KBM-7 (cell line): ENCODE measurements at regions not wholly inside any gene's neighbourhood (a gene's known extent, or its start where the extent isn't known, plus 50 kb on each side); places are given as distances from the start of the nearest gene placed in this dataset.
"Not testable (repeated sequence)": the region's sequence is repeated elsewhere in the genome, so short reads cannot be mapped to it uniquely, and the experiment has no call there.

Source experiments
- DNase-seq: peaks from one replicate; pipeline ENCODE4 v3.0.0-alpha.2; 2015
- in situ Hi-C: fragments of 300-500 bp; cut with MboI; formaldehyde crosslinking; loops from 2 replicates; pipeline ENCODE4 v1.14.3; 2020; ENCODE audit warnings: low sequenced_read_pairs, low pct_unique_long_range_greater_than_20kb, mixed read lengths

DNA sequence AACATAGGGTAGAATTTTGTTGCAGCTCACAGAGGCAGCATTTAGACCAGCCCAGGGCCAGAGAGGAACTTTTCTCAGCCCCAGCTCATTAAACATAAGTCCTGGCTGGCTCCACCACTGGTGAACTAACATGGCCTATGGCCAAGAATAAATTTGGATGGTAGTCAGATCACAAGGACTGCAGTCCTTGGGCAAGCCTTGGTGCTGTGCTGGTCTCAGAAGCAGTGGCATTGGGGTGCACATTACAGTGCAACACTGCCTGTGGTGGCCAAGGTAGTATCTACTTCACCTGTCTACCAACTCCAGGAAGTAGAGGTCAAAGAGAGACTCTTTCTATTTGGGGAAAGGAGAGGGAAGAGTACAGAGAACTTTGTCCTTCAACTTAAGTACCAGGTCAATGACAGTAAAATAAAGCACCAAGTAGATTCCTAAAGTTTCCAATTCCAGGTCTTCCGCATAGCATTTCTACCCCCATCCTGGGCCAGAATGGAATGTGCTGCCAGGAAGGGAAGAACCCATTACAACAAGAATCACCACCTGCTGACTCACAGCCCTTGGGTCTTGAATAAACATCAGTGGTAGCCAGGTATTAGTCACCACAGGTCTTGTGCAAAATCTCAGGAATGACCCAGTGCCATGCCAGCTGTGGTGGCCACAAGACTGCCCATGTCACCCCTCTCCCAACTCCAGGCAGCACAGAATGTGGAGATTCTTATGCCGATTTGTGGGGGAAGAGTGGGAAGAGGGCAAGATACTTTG is 155.4 kb upstream of the FSIP2 start:
- no peak for DNase-seq
- in situ Hi-C loops, result no loop called here

DNA sequence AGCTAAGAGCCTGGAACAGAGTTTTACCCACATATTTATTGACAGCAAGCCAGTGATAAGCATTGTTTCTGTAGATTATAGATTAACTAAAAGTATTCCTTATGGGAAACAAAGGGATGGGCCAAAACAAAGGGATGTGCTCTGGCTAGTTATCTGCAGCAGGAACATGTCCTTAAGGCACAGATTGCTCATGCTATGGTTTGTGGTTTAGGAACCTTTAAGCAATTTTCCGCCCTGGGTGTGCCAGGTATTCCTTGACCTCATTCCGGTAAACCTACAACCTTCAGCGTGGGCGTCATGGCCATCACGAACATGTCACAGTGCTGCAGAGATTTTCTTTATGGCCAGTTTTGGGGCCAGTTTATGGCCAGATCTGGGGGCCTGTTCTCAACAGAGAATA is 153.4 kb upstream of the FSIP2 start:
- in situ Hi-C loops, DNase-seq: not testable (repeated sequence)

DNA sequence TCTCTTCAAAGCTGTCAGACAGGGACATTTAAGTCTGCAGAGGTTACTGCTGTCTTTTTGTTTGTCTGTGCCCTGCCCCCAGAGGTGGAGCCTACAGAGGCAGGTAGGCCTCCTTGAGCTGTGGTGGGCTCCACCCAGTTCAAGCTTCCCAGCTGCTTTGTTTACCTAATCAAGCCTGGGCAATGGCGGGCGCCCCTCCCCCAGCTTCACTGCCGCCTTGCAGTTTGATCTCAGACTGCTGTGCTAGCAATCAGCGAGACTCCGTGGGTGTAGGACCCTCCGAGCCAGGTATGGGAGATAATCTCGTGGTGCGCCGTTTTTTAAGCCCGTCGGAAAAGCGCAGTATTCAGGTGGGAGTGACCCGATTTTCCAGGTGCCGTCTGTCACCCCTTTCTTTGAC is 147.3 kb upstream of the FSIP2 start:
- in situ Hi-C loops, result not testable (repeated sequence)

DNA sequence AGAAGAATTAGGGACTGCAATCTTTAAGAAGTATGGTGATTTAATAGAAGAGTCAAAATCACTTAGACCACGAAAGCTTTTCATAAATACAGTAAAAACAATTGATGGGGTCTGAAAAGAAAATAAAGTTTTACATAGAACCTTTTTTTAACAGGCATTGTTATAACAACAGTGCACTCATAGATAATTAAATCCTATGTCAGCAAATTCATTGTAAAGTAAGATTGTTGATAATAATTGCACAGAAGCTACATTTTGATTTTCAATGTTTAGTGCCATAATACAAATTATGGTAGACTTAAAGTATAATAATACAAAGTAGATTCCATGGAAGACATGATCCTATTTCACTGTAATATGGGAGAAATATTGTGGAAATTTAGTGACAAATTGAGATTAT is 130.7 kb upstream of the FSIP2 start:
- in situ Hi-C loops, result no loop called here

More for the DNA sequence above, 147.3 kb upstream of the FSIP2 start:
- DNase-seq, result not testable (repeated sequence)

DNA sequence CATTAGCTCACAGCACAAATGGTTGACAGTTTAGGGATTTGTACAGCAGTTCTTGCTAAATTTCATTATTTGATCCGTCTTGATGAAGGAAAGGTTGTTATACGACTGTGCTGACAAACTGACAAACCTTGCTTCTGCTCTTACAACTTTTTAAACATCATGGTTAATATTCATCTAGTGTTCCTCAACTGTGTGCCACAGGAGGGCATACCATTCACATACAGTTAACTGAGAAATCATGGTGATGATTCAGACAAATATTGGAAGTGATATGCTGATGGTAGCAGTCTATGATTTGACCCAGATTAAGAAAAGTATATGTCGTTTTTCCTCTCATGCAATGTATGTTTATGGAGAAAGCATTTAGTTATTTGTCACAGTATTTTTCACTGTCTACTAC is 129.8 kb upstream of the FSIP2 start:
- DNase-seq, result no peak
- in situ Hi-C loops, result no loop called here

More for the DNA sequence above, 130.7 kb upstream of the FSIP2 start:
- DNase-seq, result no peak

DNA sequence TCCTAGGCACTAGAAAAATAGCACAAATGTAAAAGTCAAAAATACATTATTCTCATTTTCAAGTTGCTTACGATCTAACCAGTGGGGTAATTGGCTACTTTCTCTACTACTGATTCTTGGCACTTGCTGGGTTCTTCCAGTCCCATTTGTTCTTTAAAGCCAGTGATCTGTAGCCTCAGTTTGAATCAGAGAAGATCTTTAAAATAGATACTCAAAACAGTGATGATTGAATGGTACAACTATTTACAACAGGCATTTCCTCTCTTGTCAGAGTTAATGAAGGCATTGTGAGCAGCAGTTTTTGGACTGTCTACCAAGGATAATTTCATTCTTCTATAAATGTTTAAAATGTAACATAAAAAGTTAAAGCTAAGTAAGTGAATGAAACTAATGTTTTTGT is 128.3 kb upstream of the FSIP2 start:
- in situ Hi-C loops, result no loop called here
- DNase-seq, result no peak

DNA sequence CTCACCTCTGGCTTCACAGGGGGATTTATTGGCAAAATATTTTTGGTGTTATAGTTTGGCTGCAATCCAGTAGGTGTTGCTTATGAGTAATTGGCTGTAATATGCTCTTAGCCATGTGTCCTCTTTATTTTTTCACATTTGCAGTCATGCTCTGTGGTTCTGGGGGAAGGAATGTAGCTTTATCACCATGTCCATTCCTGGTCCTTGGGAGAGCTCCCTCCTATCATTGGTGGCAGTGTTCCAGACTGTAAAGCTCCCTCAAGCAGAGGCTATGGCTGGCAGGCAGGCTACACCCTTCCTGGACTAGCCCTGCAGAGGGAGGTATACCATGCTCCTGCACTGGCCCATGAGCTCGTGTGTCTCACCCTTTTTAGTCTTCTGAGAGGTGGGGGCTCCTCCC is 120.0 kb upstream of the FSIP2 start:
- DNase-seq, result no peak
- in situ Hi-C loops, result no loop called here

DNA sequence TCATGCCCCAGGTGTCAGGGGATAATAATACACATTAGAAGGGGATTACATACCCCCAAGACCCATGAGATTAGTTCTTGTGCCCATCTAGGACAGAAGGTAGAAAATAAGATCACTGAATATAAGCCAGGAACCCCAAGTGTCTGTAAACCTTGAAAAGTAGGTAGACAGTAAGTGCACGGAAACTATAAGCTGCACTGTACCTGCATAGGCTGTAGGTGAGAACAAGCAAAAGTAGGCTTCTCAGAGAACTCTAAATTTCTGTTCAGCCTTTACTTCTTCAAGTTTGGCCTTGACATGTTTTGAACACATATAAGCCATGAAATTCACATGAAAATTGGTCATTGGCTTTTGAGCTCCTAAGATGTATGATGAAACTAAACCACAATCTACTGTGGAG is 113.0 kb upstream of the FSIP2 start:
- in situ Hi-C loops, result no loop called here
- no peak for DNase-seq

DNA sequence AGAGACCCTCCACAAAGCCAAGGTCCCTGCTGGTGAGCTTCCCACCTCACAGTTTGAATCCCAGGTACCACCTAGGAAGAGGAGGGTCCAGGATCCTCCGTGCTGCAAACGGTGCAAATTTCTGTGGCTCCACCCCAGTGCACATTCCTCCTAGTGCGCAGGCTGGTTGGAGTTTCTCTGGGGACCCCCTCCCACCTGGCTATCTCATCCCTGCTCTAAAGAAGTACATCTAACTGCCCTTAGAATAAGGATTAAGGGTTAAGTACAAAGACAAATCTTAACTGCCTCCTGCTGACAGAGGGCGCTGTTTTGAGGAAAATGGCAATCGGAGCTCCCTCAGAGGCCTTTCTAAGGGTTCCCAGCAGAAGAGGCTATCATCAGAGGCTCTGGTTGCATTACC is 109.6 kb upstream of the FSIP2 start:
- in situ Hi-C loops, result no loop called here
- peak; percentile 14 for DNase-seq

DNA sequence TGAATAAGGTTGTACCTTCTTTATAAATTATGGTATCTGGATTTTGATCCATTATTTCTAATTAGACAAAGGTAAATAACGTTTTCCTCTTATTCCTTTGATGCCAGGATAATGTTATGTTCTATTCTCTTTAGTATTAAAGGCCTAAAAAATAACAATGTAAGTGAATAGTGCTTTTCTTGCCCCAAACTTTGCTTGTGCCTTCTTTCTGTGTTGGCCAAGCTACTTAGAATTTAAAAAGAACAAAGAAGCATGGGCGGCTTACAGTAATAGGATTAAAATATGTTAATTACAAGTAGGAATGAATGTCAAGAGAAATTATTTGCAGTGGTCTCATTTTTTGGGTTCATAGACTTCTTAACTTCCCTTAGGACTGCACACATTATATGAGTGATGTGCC is 105.0 kb upstream of the FSIP2 start:
- in situ Hi-C loops, result no loop called here

DNA sequence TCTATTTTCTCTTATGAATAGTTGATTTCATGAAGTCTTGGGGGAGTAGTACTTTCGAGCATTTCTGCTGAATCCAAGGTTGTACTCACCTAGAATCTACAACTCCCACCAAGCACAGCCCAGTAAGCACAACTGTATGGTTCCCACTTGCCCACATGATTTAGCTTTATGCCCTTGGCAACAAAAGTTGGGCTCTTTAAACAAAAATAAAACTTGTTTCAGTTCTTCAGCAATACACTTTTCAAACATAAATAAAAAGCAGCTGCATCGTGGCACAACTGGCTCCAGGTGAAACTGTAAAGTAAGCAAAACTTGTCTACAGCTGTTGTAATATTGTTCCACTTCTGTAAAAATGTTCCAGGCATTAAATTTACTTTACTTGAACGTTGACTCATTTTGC is 99.8 kb upstream of the FSIP2 start:
- DNase-seq, result no peak
- in situ Hi-C loops, result no loop called here

More for the DNA sequence above, 105.0 kb upstream of the FSIP2 start:
- DNase-seq, result no peak

DNA sequence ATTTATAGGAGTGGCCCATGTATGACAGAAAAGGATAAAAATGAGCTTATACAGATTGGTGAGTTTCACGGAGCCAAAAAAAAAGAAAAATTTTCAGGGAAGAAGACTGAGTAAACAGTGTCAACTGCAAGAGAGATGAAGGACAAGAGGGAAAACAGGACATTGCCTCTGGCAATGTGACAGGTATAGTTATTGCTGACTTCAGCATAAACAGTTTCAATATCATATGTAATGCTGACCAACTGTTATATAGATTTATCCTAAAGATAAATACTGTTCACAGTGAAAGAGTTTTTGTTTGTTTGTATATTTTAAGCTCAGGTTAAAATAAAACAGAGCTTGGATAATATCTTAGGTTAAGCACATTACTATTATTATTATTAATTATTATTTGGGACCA is 98.0 kb upstream of the FSIP2 start:
- in situ Hi-C loops, result no loop called here
- DNase-seq, result no peak

DNA sequence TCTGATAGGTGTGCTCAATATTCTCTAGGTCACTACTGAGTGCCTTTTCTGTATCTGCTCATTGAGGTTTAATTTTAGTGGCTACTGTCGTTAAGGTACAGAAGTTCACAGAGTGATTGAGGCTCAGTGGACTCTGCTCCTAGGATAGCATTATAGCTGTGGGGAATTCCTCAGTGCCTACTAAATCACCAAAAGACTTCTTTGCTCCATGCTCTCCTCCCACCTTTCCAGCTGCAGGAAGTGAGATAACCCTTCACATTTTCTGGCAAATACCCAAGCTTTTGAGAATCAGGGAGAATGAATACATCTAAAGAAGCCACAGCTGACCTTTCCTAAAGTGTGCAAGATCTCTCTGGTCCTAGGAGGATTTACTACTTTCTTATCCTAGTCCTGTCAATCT is 95.2 kb upstream of the FSIP2 start:
- in situ Hi-C loops, result no loop called here
- DNase-seq, result no peak

DNA sequence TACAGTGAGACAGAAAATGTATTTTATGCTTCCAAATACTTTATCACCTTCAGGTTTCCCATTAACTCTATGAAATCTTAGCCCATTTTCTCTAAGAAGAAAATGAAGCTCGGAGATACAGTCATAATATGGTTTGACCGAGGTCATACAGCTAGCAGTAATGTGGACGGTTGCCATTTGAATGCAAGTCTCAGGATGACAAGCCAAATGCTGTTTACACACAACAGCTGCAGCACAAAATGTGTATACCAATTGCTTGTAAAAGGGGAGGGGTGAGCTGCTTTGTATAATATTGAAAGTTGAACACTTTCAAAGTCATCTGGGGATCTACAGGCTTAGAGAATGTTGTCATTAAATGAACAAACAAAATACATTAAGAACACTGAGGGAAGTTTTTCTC is 93.8 kb upstream of the FSIP2 start:
- in situ Hi-C loops, result no loop called here
- no peak for DNase-seq

DNA sequence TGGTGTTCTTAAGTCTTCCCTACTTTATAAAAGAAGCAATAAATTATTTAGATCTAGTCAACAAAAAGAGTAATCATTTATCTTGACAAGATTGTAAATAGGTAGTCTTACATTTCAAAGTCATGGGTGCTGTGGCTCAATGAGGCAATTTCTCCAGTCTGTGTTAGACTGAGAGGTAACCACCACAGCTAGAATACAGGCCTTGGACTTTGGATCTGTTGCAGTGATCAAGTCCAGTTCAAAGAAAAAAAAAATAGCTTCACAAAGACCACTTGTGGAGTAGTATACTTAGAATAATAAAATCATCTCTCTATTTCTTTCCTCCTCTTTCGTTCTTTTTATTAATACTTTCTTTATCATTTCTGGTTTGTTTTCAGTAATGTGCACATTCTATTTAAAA is 93.1 kb upstream of the FSIP2 start:
- in situ Hi-C loops, result no loop called here
- DNase-seq, result no peak

DNA sequence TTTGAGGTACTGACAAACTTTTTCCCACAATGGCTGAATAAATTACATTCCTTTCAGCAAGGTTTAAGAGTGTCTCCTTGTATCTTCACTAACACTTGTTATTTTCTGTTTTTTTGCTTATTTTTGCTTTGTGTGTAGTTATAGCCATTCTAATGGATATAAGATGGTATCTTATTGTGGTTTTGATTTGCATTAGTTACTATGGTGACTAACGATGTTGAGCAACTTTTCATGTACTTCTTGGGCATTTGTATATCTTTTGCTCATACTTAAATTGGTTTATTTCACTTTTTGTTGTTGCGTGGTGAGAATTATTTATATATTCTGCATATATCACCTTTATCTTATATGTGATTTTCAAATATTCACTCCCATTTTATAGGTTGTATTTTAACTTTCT is 79.9 kb upstream of the FSIP2 start:
- in situ Hi-C loops, result no loop called here
- no peak for DNase-seq

DNA sequence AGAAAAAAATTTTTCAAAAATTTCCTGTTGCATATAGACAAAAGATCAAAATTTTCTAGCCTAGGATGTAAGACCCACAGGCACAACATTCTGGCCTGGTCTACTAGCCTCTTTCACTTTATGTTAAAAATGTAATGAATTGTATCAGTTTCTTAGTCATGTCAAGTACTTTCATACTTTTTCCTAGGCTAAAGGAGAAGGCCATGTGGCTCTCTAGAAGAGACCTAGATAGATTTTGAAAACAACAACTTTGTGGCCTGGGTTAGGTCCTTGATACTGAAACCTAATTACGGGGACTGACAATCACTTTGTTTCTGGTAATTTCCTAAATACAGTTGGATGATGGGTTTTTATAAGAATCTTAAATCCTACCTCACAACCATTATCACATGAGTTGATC is 74.8 kb upstream of the FSIP2 start:
- DNase-seq, result no peak
- in situ Hi-C loops, result no loop called here

DNA sequence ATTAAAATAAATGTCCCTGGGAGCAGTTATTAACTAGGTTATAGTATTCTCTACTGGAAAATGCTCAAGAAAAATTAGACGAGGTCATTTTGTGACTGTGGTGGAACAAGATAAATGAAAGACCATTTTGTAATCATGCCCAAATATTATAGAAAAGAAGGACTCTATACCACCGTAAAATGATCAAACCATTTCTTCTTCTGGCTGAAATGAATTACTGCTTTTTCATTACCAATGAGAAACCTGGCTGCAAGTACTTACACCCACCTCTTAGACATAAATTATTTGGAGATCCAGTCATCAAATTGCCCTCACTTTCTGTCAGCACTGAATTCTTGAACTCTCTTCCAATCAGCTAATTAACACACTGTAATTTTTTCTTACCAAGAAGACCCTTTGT is 74.2 kb upstream of the FSIP2 start:
- no peak for DNase-seq
- in situ Hi-C loops, result no loop called here

DNA sequence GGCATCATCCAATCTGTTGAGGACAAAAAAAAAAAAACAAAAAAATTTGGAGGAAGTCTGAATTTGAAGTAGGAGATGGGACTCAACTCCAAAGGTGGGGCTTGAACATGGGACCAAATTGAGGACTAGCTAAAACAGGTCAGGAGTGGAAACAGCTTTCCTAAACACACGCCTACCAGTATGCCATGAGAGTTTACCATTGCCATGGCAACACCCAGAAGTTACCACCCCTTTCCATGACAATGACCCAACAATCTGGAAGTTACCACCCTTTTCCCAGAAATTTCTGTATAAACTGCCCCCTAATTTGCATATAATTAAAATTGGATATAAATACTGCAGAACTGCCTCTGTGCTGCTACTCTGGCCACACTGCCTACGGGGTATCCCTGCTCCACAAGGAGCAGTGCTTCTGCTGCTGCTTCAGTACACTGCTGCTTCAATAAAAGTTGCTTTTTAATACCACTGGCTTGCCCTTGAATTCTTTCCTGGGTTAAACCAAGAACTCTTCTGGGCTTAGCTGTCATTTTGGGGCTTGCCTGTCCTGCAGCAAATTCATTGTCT is 73.3 kb upstream of the FSIP2 start:
- in situ Hi-C loops, result no loop called here
- DNase-seq, result no peak

DNA sequence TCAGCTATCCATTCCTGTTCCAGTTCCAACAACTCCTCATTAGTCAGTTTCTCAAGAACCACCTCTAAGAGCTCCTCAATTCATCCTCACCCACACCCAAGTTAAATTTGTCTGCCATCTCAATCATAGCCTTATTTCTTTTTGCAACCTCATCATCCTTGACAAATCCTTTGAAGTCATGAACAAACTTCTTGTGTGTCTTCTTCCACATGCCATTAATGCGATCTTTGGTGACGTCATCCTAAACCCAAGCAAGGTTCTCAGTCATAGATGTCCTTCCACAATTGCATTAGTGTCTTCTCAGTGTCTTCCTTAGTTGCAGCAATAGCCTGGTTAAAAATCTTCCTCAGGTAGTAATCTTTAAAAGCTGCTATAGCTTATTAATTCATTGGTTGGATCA is 71.2 kb upstream of the FSIP2 start:
- in situ Hi-C loops, result no loop called here
- DNase-seq, result no peak

DNA sequence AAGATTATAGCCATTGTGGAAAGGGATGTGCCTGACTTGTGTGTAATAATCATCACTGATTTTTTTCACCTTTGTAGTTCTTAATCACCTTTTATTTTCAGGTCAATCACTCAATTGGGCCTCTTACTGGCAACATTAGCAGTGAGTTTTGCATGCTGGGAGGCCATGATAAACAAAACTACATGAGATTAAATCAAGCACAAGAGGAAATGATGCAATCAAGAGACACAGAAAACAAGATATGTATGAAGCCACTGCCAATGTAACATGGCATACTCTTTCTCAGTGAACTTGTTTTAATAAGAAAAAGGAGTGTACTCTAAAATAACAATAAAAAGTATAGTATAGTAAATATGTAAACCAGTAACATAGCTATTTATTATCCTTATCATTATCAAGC is 69.9 kb upstream of the FSIP2 start:
- in situ Hi-C loops, result no loop called here
- no peak for DNase-seq
